ENCODE measurements at regions not wholly inside any gene's neighbourhood (a gene's known extent, or its start where the extent isn't known, plus 50 kb on each side); places are given as distances from the start of the nearest gene placed in this dataset.

DNA sequence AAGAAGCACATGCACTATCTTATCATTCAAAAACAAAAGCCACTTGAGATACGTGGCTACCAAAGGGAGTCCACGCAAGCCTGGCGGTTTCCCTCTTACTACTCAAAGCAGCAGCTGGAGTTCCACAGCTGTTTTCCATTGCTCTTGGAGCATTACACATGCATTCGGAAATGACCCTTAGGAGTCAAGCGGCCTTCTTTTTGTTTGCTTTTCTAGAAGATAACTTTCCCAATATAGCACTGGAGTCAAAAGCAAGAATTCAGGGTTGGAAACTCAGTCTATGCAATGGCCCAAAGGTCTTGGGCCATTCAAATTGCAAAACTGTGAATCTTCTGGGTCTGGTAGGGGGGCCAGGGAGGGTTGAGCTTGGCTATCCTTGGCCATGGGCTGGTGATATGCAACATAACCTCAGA is 97.8 kb upstream of the MAF start:
- Histone ChIP-seq H3K4me1 (peaks cover 0 to 14% (median 2%) of the 10 kb centered on the region in 12 donors), H3K9me3 (peaks cover 0 to 19% (median 7%) of the 10 kb centered on the region in 12 donors), H3K36me3 (no peaks in the 10 kb centered on the region), H3K27me3 (no peaks in the 10 kb centered on the region), H3K4me3 (no peak overlapping the region), H3K27ac (peak overlapping the region in 1 of 12 donors; percentile 15)
- ATAC-seq, result peak; percentile 47 to 96 (median 93)
- peak in 4 of 5 donors; percentile 61 to 77 (median 64) for DNase-seq
- WGBS, 4 donors, result 29 to 42% (median 34%) methylated on average over 5 of the region's 5 CpGs
- no peak for TF ChIP-seq POLR2A (IDR thresholded peaks at IDR 0.05)
- no peak for TF ChIP-seq CTCF (IDR thresholded peaks at IDR 0.05)
- intact Hi-C loops (cut with DNase I), result no loop called here

- H3K36me3 ChIP-seq, result no peaks in the 10 kb centered on the region
- H3K4me3 ChIP-seq, result no peak overlapping the region
- peak overlapping the region in 1 of 12 donors; percentile 15 for H3K27ac ChIP-seq
Observed at GRCh38 chr16:79697562-79698112, 97.1 kb upstream of the MAF start.

GRCh38 chr16:79691007-79691406 is 90.5 kb upstream of the MAF start:
- ATAC-seq, result peak in 2 of 4 donors; percentile 16 to 45

More at GRCh38 chr16:79697562-79698112, 97.1 kb upstream of the MAF start:
- TF ChIP-seq POLR2A (IDR thresholded peaks at IDR 0.05) (no peak), CTCF (IDR thresholded peaks at IDR 0.05) (no peak)
- no peak for ATAC-seq
- DNase-seq, result no peak
- peaks cover 0 to 14% (median 2%) of the 10 kb centered on the region in 12 donors for H3K4me1 ChIP-seq
- peaks cover 0 to 23% (median 10%) of the 10 kb centered on the region in 12 donors for H3K9me3 ChIP-seq
- no peaks in the 10 kb centered on the region for H3K27me3 ChIP-seq
- intact Hi-C loops (cut with DNase I), result no loop called here

GRCh38 chr16:79690159-79690558 is 89.6 kb upstream of the MAF start:
- peak in 1 of 4 donors; percentile 28 for ATAC-seq
- WGBS, 4 donors, result 65 to 81% (median 72%) methylated on average over 4 of the region's 4 CpGs
- TF ChIP-seq POLR2A (IDR thresholded peaks at IDR 0.05) (no peak), CTCF (IDR thresholded peaks at IDR 0.05) (no peak)

More at GRCh38 chr16:79691007-79691406, 90.5 kb upstream of the MAF start:
- H3K9me3 ChIP-seq, result peaks cover 0 to 23% (median 10%) of the 10 kb centered on the region in 12 donors
- no peaks in the 10 kb centered on the region for H3K4me1 ChIP-seq
- no peak overlapping the region for H3K4me3 ChIP-seq
- no peak overlapping the region for H3K27ac ChIP-seq
- TF ChIP-seq CTCF (IDR thresholded peaks at IDR 0.05) (no peak), POLR2A (IDR thresholded peaks at IDR 0.05) (no peak)
- no peaks in the 10 kb centered on the region for H3K27me3 ChIP-seq
- intact Hi-C loops (cut with DNase I), result no loop called here
- no peaks in the 10 kb centered on the region for H3K36me3 ChIP-seq
- no peak for DNase-seq
- 62 to 72% (median 66%) methylated on average over 5 of the region's 5 CpGs for whole genome bisulfite sequencing, 4 donors

More at GRCh38 chr16:79690159-79690558, 89.6 kb upstream of the MAF start:
- Histone ChIP-seq H3K4me1 (no peaks in the 10 kb centered on the region), H3K4me3 (no peak overlapping the region), H3K27ac (no peak overlapping the region), H3K9me3 (peaks cover 0 to 22% (median 10%) of the 10 kb centered on the region in 12 donors), H3K27me3 (no peaks in the 10 kb centered on the region), H3K36me3 (no peaks in the 10 kb centered on the region)
- no peak for DNase-seq
- intact Hi-C loops (cut with DNase I), result no loop called here
